H9 (cell line): ENCODE measurements at regions not wholly inside any gene's neighbourhood (a gene's known extent, or its start where the extent isn't known, plus 50 kb on each side); places are given as distances from the start of the nearest gene placed in this dataset.

Experiments used
- DNase-seq: peaks from one replicate; pipeline ENCODE4 v3.0.0-alpha.2; 2017
- H2AFZ ChIP-seq: one replicate; pipeline ENCODE4 v1.6.1; 2013; ENCODE audit warnings: mild to moderate bottlenecking, low read length, control low read depth, moderate library complexity
- H2AK5ac ChIP-seq: 2 replicates; pipeline ENCODE4 v1.6.1; 2013; ENCODE audit warnings: low read length, control low read depth, mixed read lengths; ENCODE audit not compliant: insufficient read length
- H2BK120ac ChIP-seq: one replicate; pipeline ENCODE4 v1.6.1; 2013; ENCODE audit warnings: low read depth, mild to moderate bottlenecking, low read length, control low read depth, inconsistent platforms; ENCODE audit not compliant: poor library complexity, severe bottlenecking
- H2BK12ac ChIP-seq: 2 replicates; pipeline ENCODE4 v1.6.1; 2013; ENCODE audit warnings: low read length, control low read depth, mixed read lengths, low read depth; ENCODE audit not compliant: insufficient read length
- H2BK15ac ChIP-seq: 2 replicates; pipeline ENCODE4 v1.6.1; 2013; ENCODE audit warnings: low read depth, low read length, control low read depth
- H2BK20ac ChIP-seq: one replicate; pipeline ENCODE4 v1.6.1; 2013; ENCODE audit warnings: low read depth, mild to moderate bottlenecking, low read length, control low read depth, inconsistent platforms; ENCODE audit not compliant: poor library complexity, severe bottlenecking
- H2BK5ac ChIP-seq: 2 replicates; pipeline ENCODE4 v1.6.1; 2013; ENCODE audit warnings: low read length, control low read depth, mixed read lengths; ENCODE audit not compliant: insufficient read length
- H3K14ac ChIP-seq: 2 replicates; pipeline ENCODE4 v1.6.1; 2013; ENCODE audit warnings: low read length, control low read depth; ENCODE audit not compliant: insufficient read depth
- H3K18ac ChIP-seq: 2 replicates; pipeline ENCODE4 v1.6.1; 2013; ENCODE audit warnings: low read depth, mild to moderate bottlenecking, mixed read lengths, low read length, control low read depth; ENCODE audit not compliant: insufficient read length
- H3K23ac ChIP-seq: 2 replicates; pipeline ENCODE4 v1.6.1; 2013; ENCODE audit warnings: low read length, control low read depth, mixed read lengths, low read depth; ENCODE audit not compliant: insufficient read length
- H3K23me2 ChIP-seq: 2 replicates; pipeline ENCODE4 v1.6.1; 2013; ENCODE audit warnings: low read depth, mild to moderate bottlenecking, mixed read lengths, low read length, control low read depth; ENCODE audit not compliant: insufficient read length, poor library complexity, severe bottlenecking
- H3K27ac ChIP-seq: 2 replicates; pipeline ENCODE4 v1.5.1; 2013; ENCODE audit warnings: low read length, control low read depth, mixed read lengths, low read depth; ENCODE audit not compliant: insufficient read length
- H3K27me3 ChIP-seq: 2 replicates; pipeline ENCODE4 v1.6.1; 2013; ENCODE audit warnings: low read length, control low read depth, inconsistent platforms; ENCODE audit not compliant: insufficient read depth
- H3K4ac ChIP-seq: 2 replicates; pipeline ENCODE4 v1.6.1; 2013; ENCODE audit warnings: low read depth, mild to moderate bottlenecking, control low read depth, inconsistent platforms, low read length, moderate library complexity
- H3K4me1 ChIP-seq: 2 replicates; pipeline ENCODE4 v1.6.1; 2013; ENCODE audit warnings: low read length, control low read depth, inconsistent platforms; ENCODE audit not compliant: insufficient read depth
- H3K4me2 ChIP-seq: 2 replicates; pipeline ENCODE4 v1.6.1; 2013; ENCODE audit warnings: low read length, control low read depth, mixed read lengths; ENCODE audit not compliant: insufficient read length, insufficient read depth
- H3K56ac ChIP-seq: 2 replicates; pipeline ENCODE4 v1.6.1; 2013; ENCODE audit warnings: low read depth, mild to moderate bottlenecking, mixed read lengths, low read length, control low read depth; ENCODE audit not compliant: insufficient read length
- H3K79me1 ChIP-seq: 2 replicates; pipeline ENCODE4 v1.6.1; 2013; ENCODE audit warnings: low read depth, mild to moderate bottlenecking, moderate library complexity, low read length, control low read depth, inconsistent platforms; ENCODE audit not compliant: insufficient read depth, poor library complexity, severe bottlenecking
- H3K79me2 ChIP-seq: 2 replicates; pipeline ENCODE4 v1.6.1; 2013; ENCODE audit warnings: low read length, control low read depth, inconsistent platforms; ENCODE audit not compliant: insufficient read depth
- H3K9ac ChIP-seq: 2 replicates; pipeline ENCODE4 v1.6.1; 2013; ENCODE audit warnings: low read length, control low read depth, mixed read lengths; ENCODE audit not compliant: insufficient read length; ENCODE audit errors: extremely low read depth
- H3K9me3 ChIP-seq: one replicate; pipeline ENCODE4 v1.6.1; 2013; ENCODE audit warnings: low read depth, low read length, inconsistent platforms; ENCODE audit not compliant: control insufficient read depth
- H3T11ph ChIP-seq: one replicate; pipeline ENCODE4 v1.6.1; 2013; ENCODE audit warnings: mild to moderate bottlenecking, low read length, control low read depth, inconsistent platforms
- H4K20me1 ChIP-seq: one replicate; pipeline ENCODE4 v1.6.1; 2013; ENCODE audit not compliant: control insufficient read depth, insufficient read length, insufficient read depth
- H4K5ac ChIP-seq: 2 replicates; pipeline ENCODE4 v1.6.1; 2013; ENCODE audit warnings: low read depth, mild to moderate bottlenecking, mixed read lengths, low read length, control low read depth; ENCODE audit not compliant: insufficient read length
- H4K8ac ChIP-seq: replicated peaks from 2 replicates; pipeline ENCODE4 v1.6.1; 2013; ENCODE audit warnings: low read length, control low read depth, mixed read lengths, low read depth; ENCODE audit not compliant: insufficient read length
- H4K91ac ChIP-seq: 2 replicates; pipeline ENCODE4 v1.6.1; 2013; ENCODE audit warnings: low read depth, mild to moderate bottlenecking, moderate library complexity, mixed read lengths, low read length, control low read depth; ENCODE audit not compliant: insufficient read length
- H3K27ac Mint-ChIP-seq, 3 experiments: 2 replicates in 2 of 3; 3 replicates in 1 of 3; pipeline ENCODE4 v1.8.0; 2020 to 2021; ENCODE audit warnings: mixed read lengths in 3 of 3, mild to moderate bottlenecking in 1 of 3, moderate library complexity in 1 of 3
- H3K27me3 Mint-ChIP-seq: 2 replicates; pipeline ENCODE4 v1.8.0; 2021; ENCODE audit warnings: low read depth, mild to moderate bottlenecking, moderate library complexity, mixed read lengths
- H3K36me3 Mint-ChIP-seq, 3 experiments: 2 replicates in 2 of 3; 3 replicates in 1 of 3; pipeline ENCODE4 v1.8.0; 2020 to 2021; ENCODE audit warnings: low read depth in 3 of 3, mixed read lengths in 3 of 3; ENCODE audit not compliant: insufficient read depth in 1 of 3
- H3K4me1 Mint-ChIP-seq, 2 experiments: 2 replicates each; pipeline ENCODE4 v1.8.0; 2020; ENCODE audit warnings: mixed read lengths in 2 of 2
- H3K4me3 Mint-ChIP-seq, 2 experiments: 2 replicates in 1 of 2; 3 replicates in 1 of 2; pipeline ENCODE4 v1.8.0; 2020 to 2021; ENCODE audit warnings: mild to moderate bottlenecking in 2 of 2, mixed read lengths in 2 of 2, moderate library complexity in 1 of 2
- H3K9me3 Mint-ChIP-seq, 2 experiments: 2 replicates in 1 of 2; 3 replicates in 1 of 2; pipeline ENCODE4 v1.8.0; 2020; ENCODE audit warnings: mild to moderate bottlenecking in 2 of 2, mixed read lengths in 2 of 2, moderate library complexity in 1 of 2
- CTCF ChIP-seq: fragments of 200-600 bp; sonication (generic); conservative IDR thresholded peaks from 3 replicates; pipeline ENCODE4 v1.8.0; 2021; ENCODE audit warnings: antibody characterized with exemption, mild to moderate bottlenecking
- WGBS: extraction: QIAGEN DNeasy Blood & Tissue Kit; methylation state at CpG from one replicate; pipeline ENCODE4 v1.1.7; 2013; ENCODE audit warnings: missing lambda C conversion rate, low lambda C conversion rate, mixed read lengths; ENCODE audit not compliant: insufficient read length; ENCODE audit errors: extremely low coverage; 5-methylcytosine and 5-hydroxymethylcytosine counted together

- Histone ChIP-seq H4K91ac (no peak overlapping the region), H2BK5ac (no peak overlapping the region), H2AK5ac (no peak overlapping the region), H3K79me1 (no peaks in the 10 kb centered on the region), H2BK20ac (no peak overlapping the region), H3K4ac (no peak overlapping the region), H3K27me3 (no peaks in the 10 kb centered on the region), H4K5ac (no peak overlapping the region), H2AFZ (no peak overlapping the region), H3K56ac (no peak overlapping the region), H3K4me2 (no peak overlapping the region), H2BK15ac (no peak overlapping the region), H3K18ac (no peak overlapping the region), H3K14ac (no peak overlapping the region), H3K27ac (no peak overlapping the region), H3K23me2 (no peaks in the 10 kb centered on the region), H3K23ac (no peak overlapping the region), H4K20me1 (no peaks in the 10 kb centered on the region), H3K79me2 (no peaks in the 10 kb centered on the region), H3K4me1 (no peaks in the 10 kb centered on the region), H3K9ac (no peak overlapping the region), H2BK120ac (no peak overlapping the region), H3T11ph (no peak overlapping the region), H2BK12ac (no peak overlapping the region), H3K9me3 (no peaks in the 10 kb centered on the region), H4K8ac (no peak overlapping the region)
- no peak overlapping the region for H3K4me3 Mint-ChIP-seq
- no peak for DNase-seq
- no peaks in the 10 kb centered on the region for H3K36me3 Mint-ChIP-seq
- H3K27me3 Mint-ChIP-seq, result peaks cover 33% of the 10 kb centered on the region
- no peak overlapping the region for H3K27ac Mint-ChIP-seq
- WGBS, result no CpG with 5 or more reads among the region's 3 CpGs
- TF ChIP-seq CTCF, result no peak
- no peaks in the 10 kb centered on the region for H3K4me1 Mint-ChIP-seq
- no peaks in the 10 kb centered on the region; a peak in 1 of 5 replicates for H3K9me3 Mint-ChIP-seq
Measured at GRCh38 chr10:113434315-113434714, 118.5 kb upstream of the HABP2 start.
